ENCODE measurements at regions not wholly inside any gene's neighbourhood (a gene's known extent, or its start where the extent isn't known, plus 50 kb on each side); places are given as distances from the start of the nearest gene placed in this dataset.
A peak's percentile ranks its signal among the peaks of the same experiment; 100 is the strongest.

GRCh38 chr4:73347497-73347896 lies 56.6 kb upstream of the ALB start (continued):
- TF ChIP-seq ZSCAN30 (CRISPR knock-in tag; IDR thresholded peaks at IDR 0.05) (no peak), KDM5B (CRISPR knock-in tag; IDR thresholded peaks at IDR 0.05; ENCODE audit: borderline replicate concordance) (no peak), STAG1 (CRISPR knock-in tag; IDR thresholded peaks at IDR 0.05) (no peak), ZNF709 (CRISPR knock-in tag; IDR thresholded peaks at IDR 0.05) (no peak), TCF12 (IDR thresholded peaks at IDR 0.05) (no peak), TCF12 (CRISPR knock-in tag; IDR thresholded peaks at IDR 0.05) (no peak), NR3C1 (CRISPR knock-in tag; IDR thresholded peaks at IDR 0.05) (no peak), U2AF2 (IDR thresholded peaks at IDR 0.05; ENCODE audit: low read depth, low read length) (no peak), MED13 (CRISPR knock-in tag; IDR thresholded peaks at IDR 0.05) (no peak), JDP2 (CRISPR knock-in tag; IDR thresholded peaks at IDR 0.05; ENCODE audit: borderline replicate concordance) (no peak), ZNF225 (CRISPR knock-in tag; IDR thresholded peaks at IDR 0.05) (no peak), RFX5 (IDR thresholded peaks at IDR 0.05; ENCODE audit: low read depth, low read length) (no peak), AGO1 (IDR thresholded peaks at IDR 0.05; ENCODE audit: low read depth, low read length, poor library complexity, severe bottlenecking) (no peak), NFKBIZ (CRISPR knock-in tag; IDR thresholded peaks at IDR 0.05) (no peak), NCOA2 (CRISPR knock-in tag; IDR thresholded peaks at IDR 0.05) (peak; percentile 73), ZNF451 (CRISPR knock-in tag; IDR thresholded peaks at IDR 0.05) (no peak), ZNF770 (CRISPR knock-in tag; IDR thresholded peaks at IDR 0.05) (no peak), NKX3-1 (CRISPR knock-in tag; IDR thresholded peaks at IDR 0.05) (no peak), ZMYM3 (CRISPR knock-in tag; IDR thresholded peaks at IDR 0.05) (no peak), MXD3 (CRISPR knock-in tag; IDR thresholded peaks at IDR 0.05) (no peak), CBX2 (IDR thresholded peaks at IDR 0.05; ENCODE audit: low read depth, low read length) (no peak), CBX2 (CRISPR knock-in tag; IDR thresholded peaks at IDR 0.05; ENCODE audit: low read depth) (no peak), KDM5A (IDR thresholded peaks at IDR 0.05; ENCODE audit: borderline replicate concordance, low read length) (no peak), SMAD3 (CRISPR knock-in tag; IDR thresholded peaks at IDR 0.05) (no peak), HNRNPL (IDR thresholded peaks at IDR 0.05; ENCODE audit: low read depth, low read length) (no peak), SOX13 (IDR thresholded peaks at IDR 0.05) (no peak), SOX13 (CRISPR knock-in tag; conservative IDR thresholded peaks at IDR 0.05 in 1 of 2, IDR thresholded peaks at IDR 0.05 in 1 of 2) (peak in 1 of 2 experiments; percentile 44; a peak in 1 of 4 replicates), THAP7 (CRISPR knock-in tag; IDR thresholded peaks at IDR 0.05) (no peak), ZNF766 (CRISPR knock-in tag; IDR thresholded peaks at IDR 0.05; ENCODE audit: borderline replicate concordance) (no peak), TCF7 (IDR thresholded peaks at IDR 0.05; ENCODE audit: low read depth) (peak; percentile 23; the same call in 1 of the 2 replicates), CBFB (CRISPR knock-in tag; IDR thresholded peaks at IDR 0.05) (no peak), REPIN1 (CRISPR knock-in tag; IDR thresholded peaks at IDR 0.05; ENCODE audit: borderline replicate concordance, low read depth) (no peak), SP140L (CRISPR knock-in tag; IDR thresholded peaks at IDR 0.05; ENCODE audit: borderline replicate concordance) (no peak), TBP (CRISPR knock-in tag; IDR thresholded peaks at IDR 0.05) (no peak)
